Fibroblast of mammary gland (primary cell): ENCODE measurements at regions not wholly inside any gene's neighbourhood (a gene's known extent, or its start where the extent isn't known, plus 50 kb on each side); places are given as distances from the start of the nearest gene placed in this dataset.

ENCODE experiments used
- DNase-seq: peaks from one replicate; pipeline ENCODE4 v3.0.0-alpha.2; 2010; ENCODE audit warnings: low read depth
- H3K4me3 ChIP-seq: 2 replicates; pipeline ENCODE4 v1.5.1; 2011; ENCODE audit warnings: low read depth, mild to moderate bottlenecking, low read length, moderate library complexity; ENCODE audit not compliant: control insufficient read depth
- TF ChIP-seq, protein P1 (sequence below): conservative IDR thresholded peaks from 2 replicates; pipeline ENCODE4 v1.5.1; 2011; ENCODE audit warnings: low read depth, low read length, inconsistent platforms; ENCODE audit not compliant: control insufficient read depth, insufficient read depth

DNA sequence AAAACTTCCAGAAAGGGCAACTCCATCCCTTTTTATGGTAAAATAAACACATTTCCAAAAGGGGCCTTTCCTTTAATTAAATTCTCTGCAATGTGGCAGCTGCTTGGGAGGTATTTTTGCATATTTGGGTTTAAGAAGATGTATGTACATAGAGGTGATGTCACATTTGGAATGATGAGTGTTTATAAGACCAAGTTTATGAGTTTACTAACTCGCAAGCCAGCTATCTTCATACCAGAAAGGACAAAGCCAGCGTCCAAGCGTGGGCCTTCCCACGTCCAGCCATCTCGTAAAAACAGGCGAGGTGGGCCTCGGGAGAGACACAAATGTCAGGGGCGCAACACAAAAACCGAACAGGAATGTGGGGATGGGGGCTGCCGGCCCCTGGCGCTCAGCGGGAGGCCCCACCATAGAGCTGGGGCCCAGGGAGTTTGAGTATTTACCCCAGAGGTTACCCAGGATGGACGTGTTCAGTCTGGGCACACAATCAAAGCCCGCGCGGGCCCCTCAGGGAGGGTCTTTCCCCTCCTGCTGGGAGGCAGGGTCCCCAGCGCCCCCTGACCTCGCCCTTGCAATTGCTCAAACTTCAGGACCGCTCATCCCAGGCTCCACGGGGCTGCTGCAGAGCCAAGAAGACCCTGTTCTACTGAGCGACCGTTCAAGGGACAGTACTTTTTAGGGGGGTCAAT, 137.3 kb downstream of the TWIST2 start:
- no peak overlapping the region for H3K4me3 ChIP-seq
- TF ChIP-seq, protein P1, sequence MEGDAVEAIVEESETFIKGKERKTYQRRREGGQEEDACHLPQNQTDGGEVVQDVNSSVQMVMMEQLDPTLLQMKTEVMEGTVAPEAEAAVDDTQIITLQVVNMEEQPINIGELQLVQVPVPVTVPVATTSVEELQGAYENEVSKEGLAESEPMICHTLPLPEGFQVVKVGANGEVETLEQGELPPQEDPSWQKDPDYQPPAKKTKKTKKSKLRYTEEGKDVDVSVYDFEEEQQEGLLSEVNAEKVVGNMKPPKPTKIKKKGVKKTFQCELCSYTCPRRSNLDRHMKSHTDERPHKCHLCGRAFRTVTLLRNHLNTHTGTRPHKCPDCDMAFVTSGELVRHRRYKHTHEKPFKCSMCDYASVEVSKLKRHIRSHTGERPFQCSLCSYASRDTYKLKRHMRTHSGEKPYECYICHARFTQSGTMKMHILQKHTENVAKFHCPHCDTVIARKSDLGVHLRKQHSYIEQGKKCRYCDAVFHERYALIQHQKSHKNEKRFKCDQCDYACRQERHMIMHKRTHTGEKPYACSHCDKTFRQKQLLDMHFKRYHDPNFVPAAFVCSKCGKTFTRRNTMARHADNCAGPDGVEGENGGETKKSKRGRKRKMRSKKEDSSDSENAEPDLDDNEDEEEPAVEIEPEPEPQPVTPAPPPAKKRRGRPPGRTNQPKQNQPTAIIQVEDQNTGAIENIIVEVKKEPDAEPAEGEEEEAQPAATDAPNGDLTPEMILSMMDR, result no peak
- DNase-seq, result no peak

DNA sequence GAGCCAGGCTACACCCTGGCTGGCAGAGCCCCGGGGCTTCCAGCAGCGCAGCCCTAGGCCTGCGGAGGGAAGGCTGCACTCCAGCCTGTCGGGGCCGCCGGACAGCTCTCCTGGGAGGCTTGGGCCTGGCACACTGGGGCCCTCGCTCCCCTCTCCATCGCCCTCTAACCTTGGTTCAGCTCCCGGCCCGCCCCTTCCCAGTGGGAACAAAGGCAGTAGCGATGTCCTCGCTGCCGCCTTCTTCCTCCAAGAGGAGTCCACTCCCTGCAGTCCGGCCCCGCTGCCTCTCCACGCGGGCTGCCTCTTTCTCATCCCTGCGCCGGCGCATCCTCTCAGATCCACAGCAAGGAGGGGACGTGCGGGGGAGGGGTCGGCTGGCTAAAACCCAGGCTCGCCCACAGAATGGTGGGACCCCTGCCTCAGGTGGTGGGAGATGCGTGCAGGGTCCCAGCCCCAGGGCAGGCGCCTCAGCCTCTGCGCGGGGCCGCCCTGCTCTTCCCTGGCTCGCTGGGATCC, 138.1 kb downstream of the TWIST2 start:
- TF ChIP-seq, protein P1, result no peak
- no peak overlapping the region for H3K4me3 ChIP-seq
- DNase-seq, result no peak

DNA sequence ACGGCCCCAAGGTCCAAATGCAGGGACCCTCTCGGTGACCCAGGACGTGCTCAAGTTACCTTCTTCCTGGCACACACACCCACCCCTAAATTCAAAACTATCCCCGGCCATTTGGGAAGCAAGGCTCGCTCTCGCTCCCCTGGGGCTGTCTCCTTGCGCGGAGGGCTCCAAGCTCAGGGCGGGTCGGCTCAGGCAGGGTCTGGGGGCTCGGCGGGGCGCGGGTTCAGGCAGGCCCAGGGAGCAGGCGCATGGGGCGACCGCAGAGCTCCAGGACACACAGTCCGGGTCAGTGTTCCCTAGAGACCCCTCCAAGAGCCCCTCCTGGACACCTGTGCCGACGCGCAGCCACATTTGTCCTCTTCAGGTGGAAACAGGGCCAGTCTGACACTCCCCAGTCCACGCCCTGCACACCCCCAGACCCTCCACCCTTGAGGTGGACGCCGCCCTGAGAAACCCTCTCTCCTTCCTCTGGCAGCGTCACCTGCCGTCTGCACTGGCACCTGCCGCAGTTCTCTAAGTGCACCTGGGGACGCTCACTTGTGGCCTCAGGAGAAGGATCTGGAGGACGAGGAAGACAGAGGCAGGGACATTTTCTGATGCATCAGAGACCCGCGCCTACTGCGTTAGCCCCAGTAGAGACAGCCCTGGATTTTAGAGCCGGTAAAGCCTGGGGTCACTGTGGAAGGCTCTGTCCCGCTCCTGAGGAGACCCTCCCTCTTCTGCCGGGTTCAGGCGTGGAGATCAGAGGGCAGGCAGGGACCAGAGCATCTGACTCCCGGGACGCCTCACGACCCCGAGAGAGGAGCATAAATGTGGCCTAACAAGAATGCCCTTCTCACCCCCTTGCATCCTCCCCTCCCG, 138.8 kb downstream of the TWIST2 start:
- DNase-seq, result no peak

DNA sequence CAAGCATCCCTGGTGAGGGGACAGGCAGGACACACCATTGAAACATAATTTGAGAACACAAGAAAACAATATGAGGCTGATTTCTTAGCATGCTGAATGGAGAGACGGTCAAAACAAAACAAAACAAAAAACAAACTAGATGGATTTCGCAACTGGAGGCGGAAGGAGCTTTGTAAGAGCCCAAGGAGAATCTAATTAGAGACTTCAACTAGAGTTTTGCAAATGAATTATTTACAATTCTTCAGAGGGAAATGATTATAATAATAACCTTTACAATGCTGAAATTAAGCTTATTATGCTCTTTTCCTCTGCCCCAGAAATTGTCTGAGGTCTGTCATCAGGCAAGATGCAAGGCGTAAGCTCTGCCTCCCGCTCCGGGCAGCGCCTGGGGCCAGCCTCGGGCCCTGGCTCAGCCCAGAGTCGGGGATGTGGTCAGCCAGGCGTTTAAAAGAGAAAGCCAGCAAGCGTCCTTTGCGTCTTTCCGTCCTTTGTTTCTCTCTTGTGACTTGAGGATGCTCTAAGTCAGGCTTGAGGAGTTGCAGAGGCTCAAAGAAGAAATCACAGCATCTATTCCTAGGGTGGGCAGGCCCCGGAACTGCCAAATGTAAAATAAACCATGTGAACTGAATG, 139.6 kb downstream of the TWIST2 start:
- TF ChIP-seq, protein P1, result no peak
- no peak overlapping the region for H3K4me3 ChIP-seq
- DNase-seq, result no peak

More for the DNA sequence above, 138.8 kb downstream of the TWIST2 start:
- H3K4me3 ChIP-seq, result no peak overlapping the region
- TF ChIP-seq, protein P1, result no peak

DNA sequence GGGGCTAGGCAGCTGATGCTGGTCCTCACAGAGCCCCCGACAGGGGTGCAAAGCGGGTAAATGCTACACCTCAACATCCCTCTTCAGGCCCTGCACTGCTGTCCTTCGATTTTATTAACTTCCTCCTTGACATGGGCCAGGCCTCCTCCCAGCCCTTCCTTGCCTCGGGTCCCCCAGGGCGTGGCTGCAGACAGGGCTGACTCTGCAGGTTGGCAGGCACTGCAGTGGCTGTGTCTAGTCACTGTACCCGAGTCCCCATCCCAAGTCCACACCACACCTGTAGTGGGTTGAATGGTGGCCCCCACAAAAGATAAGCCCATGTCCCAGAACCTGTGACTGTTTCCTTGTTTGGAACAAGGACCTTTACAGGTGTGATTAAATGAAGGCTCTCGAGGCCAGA, 140.2 kb downstream of the TWIST2 start:
- no peak overlapping the region for H3K4me3 ChIP-seq
- TF ChIP-seq, protein P1, result no peak
- no peak for DNase-seq

DNA sequence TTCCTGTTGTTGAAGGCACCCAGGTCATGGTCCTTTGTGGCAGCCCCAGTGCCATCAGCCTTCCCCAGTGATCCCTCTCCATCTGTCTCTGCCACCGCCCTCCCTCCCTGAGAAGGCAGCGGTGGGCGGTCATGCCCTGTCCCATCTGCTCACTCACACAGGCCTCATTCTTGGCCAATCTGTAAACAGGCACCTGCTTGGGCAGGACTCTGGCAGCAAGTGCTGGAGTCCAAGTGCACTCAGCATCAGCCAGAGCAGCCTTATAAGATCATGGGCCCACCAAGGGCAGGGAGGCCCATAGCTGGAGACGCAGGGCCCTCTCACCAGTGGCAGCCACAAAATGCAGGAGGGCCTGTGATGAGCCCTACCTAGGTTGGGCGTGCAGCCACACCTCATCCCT, 140.9 kb downstream of the TWIST2 start:
- TF ChIP-seq, protein P1, result no peak
- no peak overlapping the region for H3K4me3 ChIP-seq
- no peak for DNase-seq
